ENCODE measurements at regions not wholly inside any gene's neighbourhood (a gene's known extent, or its start where the extent isn't known, plus 50 kb on each side); places are given as distances from the start of the nearest gene placed in this dataset.
A peak's percentile ranks its signal among the peaks of the same experiment; 100 is the strongest.

DNA sequence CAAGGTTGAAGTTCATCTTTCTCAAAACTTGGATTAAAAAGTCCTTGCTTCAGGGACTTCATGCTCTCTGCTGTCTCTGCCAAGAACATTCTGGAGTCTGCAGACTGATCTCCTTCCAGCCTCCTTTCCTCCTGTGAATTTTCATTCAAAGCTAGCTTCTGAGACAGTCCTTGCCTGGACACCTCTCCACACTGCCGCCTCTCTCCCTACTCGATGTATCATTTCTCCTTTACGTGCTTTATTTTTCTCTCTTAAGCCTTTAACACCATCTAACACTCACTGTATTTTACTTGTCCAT is 238.8 kb downstream of the COL4A1 start:
- no peak for DNase-seq (ENCODE audit: low read depth)
- no peak overlapping the region for H3K4me3 ChIP-seq (ENCODE audit: low read depth, low read length)
- TF ChIP-seq, protein P1, sequence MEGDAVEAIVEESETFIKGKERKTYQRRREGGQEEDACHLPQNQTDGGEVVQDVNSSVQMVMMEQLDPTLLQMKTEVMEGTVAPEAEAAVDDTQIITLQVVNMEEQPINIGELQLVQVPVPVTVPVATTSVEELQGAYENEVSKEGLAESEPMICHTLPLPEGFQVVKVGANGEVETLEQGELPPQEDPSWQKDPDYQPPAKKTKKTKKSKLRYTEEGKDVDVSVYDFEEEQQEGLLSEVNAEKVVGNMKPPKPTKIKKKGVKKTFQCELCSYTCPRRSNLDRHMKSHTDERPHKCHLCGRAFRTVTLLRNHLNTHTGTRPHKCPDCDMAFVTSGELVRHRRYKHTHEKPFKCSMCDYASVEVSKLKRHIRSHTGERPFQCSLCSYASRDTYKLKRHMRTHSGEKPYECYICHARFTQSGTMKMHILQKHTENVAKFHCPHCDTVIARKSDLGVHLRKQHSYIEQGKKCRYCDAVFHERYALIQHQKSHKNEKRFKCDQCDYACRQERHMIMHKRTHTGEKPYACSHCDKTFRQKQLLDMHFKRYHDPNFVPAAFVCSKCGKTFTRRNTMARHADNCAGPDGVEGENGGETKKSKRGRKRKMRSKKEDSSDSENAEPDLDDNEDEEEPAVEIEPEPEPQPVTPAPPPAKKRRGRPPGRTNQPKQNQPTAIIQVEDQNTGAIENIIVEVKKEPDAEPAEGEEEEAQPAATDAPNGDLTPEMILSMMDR (conservative IDR thresholded peaks at IDR 0.05; ENCODE audit: low read depth, low read length) = no peak

DNA sequence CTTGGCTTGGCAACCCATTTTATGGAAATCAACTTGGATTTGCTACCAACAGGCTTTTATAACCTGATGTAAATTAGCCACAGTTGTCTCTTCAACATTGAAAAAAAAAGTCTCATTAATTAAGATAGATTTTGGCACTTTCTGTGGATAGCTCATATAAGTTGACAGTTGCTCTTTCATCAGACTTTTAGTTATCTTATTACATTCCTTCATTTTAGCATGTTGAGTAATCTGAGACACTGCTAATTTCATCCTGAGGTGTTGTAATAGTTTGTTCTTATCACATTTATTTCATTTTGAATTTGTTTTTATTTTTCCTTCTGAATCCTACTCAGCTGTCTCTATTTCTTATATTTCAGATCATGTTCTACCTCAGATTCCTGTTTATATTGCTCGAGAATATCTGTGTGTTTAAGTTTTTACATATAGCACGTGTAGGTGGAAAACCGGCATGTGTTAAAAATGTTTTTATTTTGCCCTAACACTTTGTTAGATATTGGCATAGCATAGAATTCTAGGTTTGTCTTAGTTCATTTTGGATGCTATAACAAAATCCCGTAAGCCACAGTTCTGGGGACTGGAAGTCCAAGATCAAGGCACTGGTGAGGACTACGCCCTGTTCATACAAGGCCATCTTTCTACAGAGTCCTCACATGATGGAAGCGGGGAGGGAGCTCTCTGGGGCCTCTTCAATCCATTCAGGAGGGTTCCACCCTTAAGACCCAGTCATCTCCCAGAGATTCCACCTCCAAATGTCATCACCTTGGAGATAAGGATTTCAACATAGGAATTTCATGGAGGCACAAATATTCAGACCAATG is 239.4 kb downstream of the COL4A1 start:
- TF ChIP-seq, protein P1 (conservative IDR thresholded peaks at IDR 0.05; ENCODE audit: low read depth, low read length) = no peak
- no peak overlapping the region for H3K4me3 ChIP-seq (ENCODE audit: low read depth, low read length)
- peak; percentile 52 for DNase-seq (ENCODE audit: low read depth)

DNA sequence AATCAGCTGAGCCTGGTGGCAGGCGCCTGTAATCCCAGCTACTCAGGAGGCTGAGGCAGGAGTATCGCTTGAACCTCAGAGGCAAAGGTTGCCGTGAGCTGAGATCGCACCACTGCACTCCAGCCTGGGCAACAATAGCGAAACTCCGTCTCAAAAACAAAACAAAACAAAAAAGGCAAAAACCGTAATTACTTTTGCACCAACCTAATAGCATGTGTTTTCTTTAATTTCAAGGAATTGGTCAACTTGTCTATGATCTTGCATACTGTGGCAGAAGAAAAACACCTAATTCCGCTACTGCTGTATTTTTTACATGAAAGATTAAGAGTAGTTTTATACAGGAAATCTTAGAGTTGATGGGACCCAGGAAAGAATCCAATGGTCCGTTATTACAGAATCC is 241.2 kb downstream of the COL4A1 start:
- no peak overlapping the region for H3K4me3 ChIP-seq (ENCODE audit: low read depth, low read length)
- TF ChIP-seq, protein P1 (conservative IDR thresholded peaks at IDR 0.05; ENCODE audit: low read depth, low read length) = no peak
- no peak for DNase-seq (ENCODE audit: low read depth)

DNA sequence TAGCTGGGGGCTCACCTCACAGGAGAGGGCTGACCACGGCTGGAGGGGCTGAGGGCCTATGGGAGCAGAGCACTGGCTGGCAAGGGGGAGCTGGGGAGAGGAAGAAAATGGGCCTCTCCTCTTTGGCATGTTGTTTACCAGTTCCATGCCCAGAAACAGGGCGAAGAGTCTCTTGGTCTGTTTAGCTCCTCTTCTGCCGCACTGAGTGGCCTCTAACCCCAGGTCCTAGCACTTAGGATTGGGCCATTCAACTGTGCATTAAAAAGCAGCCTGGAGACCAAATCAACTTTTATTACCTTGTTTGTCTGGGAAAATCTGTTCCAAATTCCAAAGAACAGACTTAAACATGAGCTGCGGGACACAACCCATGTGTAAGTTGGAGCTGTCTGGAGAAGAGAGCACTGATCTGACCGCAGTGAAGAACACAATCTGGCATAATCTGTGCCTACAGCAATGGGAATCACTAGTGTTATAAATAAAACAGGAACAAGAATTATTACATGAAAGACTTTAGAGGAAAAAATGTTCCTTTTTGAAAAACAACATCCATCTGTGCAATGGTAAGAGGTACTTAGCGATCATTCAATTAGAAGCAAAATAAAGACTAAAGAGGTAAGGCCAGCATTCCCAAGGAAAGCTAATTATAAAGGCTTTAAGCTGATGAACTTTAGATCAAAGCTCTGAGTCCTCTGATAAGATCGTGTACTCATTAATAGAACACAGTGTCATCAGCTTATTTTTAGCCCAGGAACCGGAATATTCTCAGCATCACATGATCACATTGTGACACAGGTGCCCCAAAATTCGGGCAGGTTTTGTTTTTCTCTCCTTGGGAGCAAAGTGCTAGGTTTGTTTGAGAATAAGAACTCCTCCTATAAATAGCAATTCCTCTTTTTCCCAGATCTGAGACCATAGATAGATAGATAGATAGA is 243.2 kb downstream of the COL4A1 start:
- H3K4me3 ChIP-seq (ENCODE audit: low read depth, low read length) = no peak overlapping the region
- no peak for DNase-seq (ENCODE audit: low read depth)
- TF ChIP-seq, protein P1 (conservative IDR thresholded peaks at IDR 0.05; ENCODE audit: low read depth, low read length) = no peak

DNA sequence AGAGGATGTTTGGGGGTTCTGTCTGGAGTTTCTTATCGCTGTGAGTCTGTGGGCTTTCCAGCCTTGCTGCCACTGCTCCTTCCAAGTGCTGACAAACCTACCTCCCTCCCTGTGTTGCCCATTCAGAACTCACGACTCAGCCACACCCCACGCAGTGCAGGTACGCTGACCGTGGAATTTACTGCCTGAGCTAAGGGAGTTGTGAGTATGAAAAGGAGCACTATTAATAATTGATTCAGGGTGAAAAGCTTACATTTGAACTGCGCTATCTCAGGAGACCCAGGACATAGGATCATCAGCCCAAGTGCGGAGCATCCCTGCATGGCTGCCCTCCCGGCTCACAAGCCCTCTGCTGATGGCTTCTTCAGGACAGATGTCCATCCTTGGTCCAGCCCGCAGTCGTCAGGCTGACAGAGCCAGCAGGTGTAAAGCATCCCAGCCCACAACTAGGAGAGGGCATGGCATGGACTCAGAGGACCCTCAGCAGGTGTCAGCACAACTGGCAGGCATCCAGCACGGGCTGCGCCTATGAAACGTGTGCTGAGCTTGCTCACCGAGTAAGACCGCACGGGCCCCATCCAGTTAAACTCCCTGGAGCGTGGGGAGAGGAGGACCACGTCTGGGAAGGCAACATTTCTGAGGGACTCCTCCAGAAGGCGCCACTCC is 244.0 kb downstream of the COL4A1 start:
- H3K4me3 ChIP-seq (ENCODE audit: low read depth, low read length) = no peak overlapping the region
- TF ChIP-seq, protein P1 (conservative IDR thresholded peaks at IDR 0.05; ENCODE audit: low read depth, low read length) = no peak
- no peak for DNase-seq (ENCODE audit: low read depth)

DNA sequence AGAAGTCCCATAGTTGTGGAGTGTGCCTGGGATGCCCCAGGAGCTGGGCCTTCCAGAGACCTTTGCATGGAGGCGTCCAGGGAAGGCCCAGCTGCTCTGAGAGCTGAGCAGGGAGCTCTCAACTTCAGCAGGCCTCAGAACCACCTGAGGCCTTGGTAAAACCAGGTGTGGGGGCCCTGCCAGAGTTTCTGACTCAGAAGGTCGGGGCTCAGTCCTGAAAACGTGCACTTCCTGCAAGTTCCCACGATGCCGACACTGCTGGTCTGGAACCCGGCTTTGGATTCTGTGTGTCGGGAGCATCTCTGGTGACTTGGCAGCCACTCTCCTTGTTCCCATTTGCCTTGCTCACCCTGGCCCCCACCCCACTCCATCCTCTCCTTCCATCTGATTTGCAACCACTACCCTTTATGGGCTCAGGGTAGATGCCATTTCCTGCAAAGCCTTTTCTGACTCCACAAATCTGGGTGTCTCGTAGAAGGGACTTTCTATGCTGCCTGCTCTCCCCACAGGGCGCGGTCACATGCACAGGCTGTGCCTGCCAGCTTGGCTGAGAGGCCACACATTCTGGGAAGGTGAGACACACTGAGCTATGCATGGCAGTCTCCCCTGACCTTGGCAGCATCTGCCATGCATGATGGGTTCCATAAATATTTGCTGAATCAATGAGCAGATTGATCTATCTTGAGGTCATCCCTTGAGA is 244.7 kb downstream of the COL4A1 start:
- no peak overlapping the region for H3K4me3 ChIP-seq (ENCODE audit: low read depth, low read length)
- no peak for DNase-seq (ENCODE audit: low read depth)
- TF ChIP-seq, protein P1 (conservative IDR thresholded peaks at IDR 0.05; ENCODE audit: low read depth, low read length) = no peak
